ENCODE measurements at regions not wholly inside any gene's neighbourhood (a gene's known extent, or its start where the extent isn't known, plus 50 kb on each side); places are given as distances from the start of the nearest gene placed in this dataset.
"Not testable (repeated sequence)": the region's sequence is repeated elsewhere in the genome, so short reads cannot be mapped to it uniquely, and the experiment has no call there.

DNA sequence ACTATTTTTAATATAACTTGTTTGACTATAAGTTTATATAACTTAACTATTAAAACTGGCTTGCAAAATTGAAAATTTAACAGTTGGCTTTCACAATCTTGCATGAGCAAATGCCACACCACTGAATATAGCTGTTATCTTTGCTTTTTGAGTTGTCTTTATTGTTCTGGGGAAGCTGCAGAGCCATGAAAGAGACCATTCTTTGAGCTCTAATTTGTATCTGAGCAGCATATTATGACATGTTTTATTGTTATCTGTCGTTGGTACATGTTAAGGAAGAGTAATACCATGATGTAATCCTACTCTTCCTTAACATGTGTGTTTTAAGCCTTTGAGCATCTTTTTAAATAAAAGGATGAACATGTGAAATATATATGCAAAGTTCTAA lies 97.1 kb upstream of the ANK2 start:
- DNase-seq, result no peak

DNA sequence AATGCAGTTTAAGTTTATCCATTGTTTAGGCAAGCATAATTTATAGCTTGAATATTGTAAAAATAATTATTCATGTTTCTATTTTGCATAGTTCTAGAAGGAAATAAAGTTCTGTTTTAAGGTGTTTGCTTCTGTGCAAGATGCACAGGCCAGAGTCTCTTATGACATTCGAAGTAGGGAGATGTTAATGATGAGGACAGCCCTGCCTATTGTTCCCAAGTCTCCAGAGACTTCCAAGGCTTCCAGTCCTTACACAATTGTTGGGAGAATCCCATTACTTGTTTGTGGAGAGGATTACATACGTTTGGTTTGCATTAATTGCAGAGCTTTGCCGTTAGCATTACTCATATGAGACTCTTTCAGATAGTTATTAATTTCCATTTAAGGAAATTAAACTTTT lies 96.2 kb upstream of the ANK2 start:
- no peak for DNase-seq

DNA sequence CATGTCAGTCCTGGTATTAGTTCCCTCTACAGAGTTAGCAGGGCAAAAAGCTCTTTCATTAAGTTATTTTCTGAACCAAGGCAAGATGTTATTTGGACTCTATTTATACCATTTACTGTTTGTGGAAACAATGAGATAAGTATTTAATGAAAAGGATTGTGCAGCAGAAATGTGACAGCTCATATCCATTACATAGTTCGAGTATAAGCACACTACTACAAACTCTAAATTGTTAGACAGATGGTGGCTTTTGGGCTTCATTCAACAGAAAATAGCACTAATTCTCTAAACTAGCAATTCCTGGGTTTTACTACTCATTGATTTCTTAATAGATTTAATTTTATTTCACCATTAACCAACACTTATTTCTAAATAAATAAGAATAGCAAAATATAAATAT lies 95.2 kb upstream of the ANK2 start:
- DNase-seq, result no peak

DNA sequence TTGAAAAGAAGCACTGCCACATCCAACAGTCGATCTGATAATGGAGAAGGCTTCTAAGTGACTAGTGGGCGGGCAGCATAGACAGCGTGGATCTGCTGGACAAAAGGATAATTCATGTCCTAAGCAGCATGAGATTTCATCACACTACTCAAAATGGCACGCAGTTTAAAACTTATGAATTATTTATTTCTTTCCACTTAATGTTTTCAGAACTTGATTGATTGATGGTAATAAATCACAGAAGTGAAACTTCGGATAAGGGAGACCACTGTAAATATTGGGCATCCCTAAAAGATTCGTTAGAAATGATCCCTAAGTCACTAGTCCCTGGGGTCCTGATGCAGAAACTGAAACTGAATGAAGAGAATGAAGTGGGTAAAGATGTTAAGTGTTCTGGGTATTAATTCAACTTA lies 93.0 kb upstream of the ANK2 start:
- no peak for DNase-seq

DNA sequence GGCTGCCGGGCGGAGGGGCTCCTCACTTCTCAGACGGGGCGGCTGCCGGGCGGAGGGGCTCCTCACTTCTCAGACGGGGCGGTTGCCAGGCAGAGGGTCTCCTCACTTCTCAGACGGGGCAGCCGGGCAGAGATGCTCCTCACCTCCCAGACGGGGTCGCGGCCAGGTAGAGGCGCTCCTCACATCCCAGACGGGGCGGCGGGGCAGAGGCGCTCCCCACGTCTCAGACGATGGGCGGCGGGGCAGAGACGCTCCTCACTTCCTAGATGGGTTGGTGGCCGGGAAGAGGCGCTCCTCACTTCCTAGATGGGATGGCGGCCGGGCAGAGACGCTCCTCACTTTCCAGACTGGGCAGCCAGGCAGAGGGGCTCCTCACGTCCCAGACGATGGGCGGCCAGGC lies 91.7 kb upstream of the ANK2 start:
- DNase-seq, result not testable (repeated sequence)

DNA sequence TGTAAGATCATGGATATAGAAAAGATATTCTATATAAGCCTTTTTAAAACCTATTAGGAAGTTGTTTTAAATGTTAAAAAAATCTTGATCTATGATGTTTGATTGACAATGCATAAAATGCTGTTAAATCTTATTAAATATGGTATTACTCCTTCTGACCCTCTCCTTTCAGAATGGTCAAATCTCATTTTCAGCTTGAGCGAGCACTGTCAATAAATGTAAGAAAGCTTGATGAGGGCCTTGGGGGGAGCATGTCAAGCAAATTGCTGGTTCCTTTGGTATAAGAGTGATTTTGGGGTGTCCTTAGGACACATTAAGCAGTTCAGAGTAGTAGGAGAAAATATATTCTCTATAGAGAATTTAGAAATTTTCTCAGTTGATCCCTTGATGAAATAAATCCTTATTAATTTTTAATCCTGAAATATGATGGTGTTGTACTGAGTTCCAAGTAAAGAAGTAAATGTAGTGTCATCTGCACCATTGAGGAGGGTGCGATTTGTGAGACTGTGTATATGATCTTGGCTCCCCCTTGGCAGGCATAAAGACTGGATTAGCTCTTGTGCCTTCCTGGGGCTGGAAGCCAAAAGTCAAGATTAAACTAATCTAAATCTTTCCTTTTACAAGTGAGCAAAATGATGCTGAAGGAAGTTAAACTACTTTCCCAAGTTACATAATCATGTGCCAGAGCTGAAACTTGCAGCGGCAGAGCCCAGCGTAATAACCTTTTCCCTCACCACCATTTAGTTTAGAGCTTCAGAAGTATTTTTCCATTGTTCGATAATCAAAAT lies 82.6 kb upstream of the ANK2 start:
- no peak for DNase-seq

DNA sequence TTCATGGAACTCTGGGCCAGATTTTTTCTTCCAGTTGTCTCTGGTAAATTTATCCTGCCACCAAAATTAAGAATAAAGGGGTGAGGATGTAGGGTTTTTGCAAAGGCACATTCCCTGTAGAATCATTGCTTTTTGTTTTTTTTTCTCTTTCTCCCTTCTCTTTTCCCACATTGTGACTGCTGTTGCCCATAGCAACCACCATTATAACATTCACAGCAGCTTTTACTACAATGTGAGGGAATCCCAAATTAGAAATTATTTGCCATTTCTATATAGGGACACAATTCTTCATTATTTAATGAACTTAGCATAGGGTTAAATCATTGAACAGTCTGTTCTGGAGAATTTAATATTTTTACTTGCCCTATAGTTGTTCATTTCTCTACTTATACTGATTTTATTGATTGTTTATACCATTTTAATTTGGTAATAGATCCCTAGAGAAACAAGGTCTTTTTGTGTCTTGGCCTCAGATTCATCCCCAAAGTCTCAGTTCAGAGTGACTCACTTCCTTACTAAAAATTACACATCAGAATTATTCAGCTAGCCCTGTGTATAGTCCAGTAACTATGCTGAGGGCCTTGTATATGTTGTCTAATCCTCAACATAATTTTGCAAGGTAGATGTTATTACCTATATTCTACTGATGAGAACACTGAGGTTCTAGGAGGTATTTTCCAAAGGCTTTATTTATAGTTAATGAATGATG lies 80.8 kb upstream of the ANK2 start:
- DNase-seq, result no peak

DNA sequence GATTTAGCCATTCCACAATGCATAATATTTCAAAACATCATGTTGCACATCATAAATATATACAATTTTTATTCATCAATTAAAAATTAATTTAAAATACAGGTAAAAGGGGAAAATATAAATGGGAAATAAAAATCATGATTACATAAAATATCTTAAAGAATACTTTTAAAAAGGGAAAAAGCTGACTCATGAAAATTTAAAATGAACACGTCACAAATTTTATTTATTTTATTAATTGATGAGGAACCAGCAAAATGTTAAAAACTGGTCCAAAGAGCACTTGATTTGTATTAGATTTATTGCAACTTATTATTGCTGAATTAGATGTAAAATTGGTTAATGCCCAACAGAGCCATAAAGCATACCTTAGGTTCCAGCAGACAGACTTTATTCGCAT lies 78.5 kb upstream of the ANK2 start:
- DNase-seq, result no peak

DNA sequence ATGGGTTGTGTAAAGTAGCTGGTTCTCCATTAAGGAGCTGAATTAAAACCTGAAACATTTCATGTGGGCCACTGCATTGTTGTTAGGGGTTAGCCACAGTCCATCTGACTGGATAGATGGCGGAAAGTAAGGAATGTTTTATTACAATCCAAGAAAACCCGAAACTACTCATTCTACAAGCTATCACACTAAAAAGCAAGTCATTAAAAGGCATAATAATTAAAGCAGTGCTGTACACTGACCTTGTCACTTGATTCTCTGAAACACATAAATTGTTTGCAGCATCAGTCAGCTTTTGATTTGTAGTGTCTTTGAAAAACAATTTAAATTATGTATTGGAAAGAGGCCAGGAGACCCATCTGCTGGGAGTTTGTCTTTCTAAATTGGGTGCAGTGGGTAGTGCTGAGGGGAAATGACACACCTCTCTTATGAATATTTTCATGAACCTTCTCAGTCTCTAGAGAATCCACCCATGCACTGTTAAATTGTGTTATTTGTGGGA lies 75.7 kb upstream of the ANK2 start:
- no peak for DNase-seq

DNA sequence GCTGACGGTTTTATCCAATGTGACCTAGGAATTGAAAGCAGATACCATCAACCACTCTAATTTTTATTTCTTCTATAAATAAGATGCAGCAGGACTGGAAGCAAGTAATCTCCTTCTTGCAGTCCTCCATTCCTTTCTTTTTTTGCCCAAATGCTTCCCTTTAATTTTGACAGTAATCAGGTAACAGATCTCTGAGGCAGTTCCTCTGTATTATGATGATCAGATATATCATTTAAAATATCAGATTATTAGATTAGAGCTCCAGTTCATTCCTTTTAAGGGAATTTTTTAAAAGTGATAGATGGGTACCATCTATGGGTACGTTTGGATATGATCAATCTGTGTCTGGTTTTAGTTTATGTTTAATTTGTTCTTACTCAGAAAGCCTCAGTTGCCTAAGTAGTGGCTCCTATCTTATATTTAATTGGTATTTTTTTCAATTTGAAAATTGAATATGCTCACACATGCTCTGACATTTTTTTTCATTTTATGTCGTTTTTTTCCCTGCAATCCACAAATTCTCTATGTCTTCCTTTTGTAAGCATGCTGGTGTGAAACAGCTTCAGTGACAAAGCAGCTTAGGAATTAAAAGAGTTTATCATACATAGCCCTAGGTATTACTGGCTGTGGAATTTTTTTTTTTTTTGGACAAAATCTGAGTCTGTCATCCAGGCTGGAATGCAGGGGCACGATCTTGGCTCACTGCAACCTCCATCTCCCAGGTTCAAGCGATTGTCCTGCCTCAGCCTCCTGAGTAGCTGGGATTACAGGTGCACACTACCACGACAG lies 73.7 kb upstream of the ANK2 start:
- DNase-seq, result no peak

DNA sequence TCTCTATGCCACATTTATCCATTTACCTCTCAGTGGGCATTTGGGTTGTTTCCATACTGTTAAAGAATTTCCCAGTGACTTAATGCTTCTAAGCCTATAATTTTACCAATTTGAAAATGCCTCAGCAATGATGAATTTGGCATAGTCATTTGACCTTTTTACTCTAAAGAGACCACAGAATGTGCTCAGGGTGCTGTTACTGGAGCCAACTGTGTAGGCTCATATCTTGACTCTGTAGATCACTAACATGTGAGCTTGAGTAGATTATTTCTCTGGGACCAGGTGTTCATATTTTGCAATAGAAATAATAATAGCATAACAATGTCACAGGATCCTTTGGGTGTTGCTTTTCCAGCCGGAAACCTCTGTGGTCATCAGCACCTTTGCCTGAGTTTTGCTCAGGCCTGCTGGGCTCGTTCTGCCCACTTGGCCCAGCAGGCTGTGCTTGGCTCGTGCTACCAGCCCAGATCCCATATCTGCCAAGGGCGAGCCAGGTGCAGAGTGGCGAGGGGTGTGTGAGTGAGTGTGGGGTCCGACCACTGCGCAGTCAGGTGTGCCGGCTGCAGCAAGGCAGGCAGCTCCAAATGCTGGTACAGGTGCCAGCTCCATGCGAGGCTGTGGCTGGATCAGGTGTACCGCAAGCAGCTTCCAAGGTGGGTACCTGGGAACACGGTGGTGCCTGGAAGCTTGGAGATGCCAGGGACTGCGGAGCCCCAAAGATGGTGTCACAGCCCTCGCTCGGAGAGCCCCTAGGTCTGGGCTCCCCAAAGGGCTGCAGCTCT lies 70.6 kb upstream of the ANK2 start:
- no peak for DNase-seq

DNA sequence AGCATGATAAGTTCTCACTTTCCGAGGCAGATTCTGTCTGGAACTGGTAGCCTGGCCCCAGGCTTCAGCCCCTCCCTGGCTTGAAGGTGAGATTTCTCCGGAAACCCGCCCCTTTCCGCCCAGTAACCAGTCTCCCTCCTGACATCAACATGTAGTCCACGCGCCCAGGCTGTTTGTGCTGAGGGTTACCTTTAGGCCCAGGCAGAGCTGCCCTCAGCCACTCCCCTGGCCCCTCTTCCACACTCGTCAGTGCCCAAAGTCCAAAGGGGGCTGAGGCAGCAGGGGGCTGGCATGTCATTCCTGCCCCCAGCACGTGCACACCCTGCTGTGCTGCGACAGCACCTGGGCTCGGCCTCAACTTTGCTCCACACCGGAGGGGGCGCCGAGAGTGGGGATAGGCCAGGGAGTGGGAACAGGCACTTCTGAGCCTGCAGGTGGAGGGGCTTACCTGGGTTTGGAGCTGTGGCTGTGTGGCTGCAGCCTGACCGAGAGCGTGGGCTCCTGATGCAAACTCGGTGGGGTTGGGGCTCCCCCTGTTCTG lies 69.5 kb upstream of the ANK2 start:
- no peak for DNase-seq

DNA sequence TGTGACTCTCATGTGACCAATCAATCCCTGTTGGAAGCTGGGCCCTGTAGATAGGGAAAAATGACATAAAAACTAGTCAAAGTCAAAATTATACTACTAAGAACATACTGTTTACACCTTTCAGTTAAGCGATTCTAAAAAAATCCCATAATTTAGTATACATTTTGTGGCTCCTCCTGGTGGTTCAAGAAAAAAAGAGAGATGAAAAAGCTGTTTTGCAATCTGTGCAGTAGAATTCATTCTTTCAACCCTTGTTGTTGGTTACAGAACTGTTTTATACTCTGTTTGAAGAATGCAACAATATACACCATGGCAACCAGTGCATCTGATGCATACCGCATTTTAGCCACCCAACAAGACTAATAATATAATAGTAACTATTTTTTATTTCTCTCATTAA lies 66.8 kb upstream of the ANK2 start:
- DNase-seq, result no peak

DNA sequence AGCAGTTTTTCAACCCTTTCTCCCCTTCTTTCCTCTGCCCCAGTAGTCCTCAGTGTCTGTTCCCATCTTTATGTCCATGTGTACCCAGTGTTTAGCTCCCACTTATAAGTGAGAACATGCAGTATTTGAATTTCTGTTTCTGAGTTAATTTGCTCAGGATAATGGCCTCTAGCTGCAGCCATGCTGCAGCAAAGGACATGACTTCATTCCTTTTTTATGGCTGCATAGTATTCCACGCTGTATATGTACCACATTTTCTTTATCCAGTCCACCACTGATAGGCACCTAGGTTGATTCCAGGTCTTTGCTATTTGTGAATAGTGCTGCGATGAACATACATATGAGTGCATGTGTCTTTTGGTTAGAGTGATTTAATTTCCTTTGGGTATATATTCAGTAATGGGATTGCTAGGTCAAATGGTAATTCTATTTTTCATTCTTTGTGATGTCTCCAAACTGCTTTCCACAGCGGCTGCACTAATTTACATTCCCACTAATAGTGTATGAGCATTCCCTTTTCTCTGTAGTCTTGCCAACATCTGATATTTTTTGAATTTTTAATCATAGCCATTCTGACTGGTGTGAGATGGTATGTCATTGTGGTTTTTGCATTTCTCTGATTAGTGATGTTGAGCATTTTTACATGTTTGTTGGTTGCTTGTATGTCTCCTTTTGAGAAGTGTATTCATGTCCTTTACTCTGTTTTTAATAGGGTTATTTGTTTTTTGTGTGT lies 54.6 kb upstream of the ANK2 start:
- no peak for DNase-seq
